GM23338 (cell line): ENCODE measurements at regions not wholly inside any gene's neighbourhood (a gene's known extent, or its start where the extent isn't known, plus 50 kb on each side); places are given as distances from the start of the nearest gene placed in this dataset.

ENCODE experiments used
- ATAC-seq: fragments of 200-7000 bp; cut with Tn5 transposase; 3 replicates; pipeline ENCODE4 v1.9.1; 2020
- DNase-seq: peaks from one replicate; pipeline ENCODE4 v3.0.0-alpha.2; 2015; ENCODE audit warnings: low spot score
- H2AFZ ChIP-seq: fragments of 200-600 bp; sonication (generic); 2 replicates; pipeline ENCODE4 v1.8.0; 2016; ENCODE audit warnings: antibody characterized with exemption, mild to moderate bottlenecking, moderate library complexity
- H3F3A ChIP-seq: fragments of 200-600 bp; sonication (generic); replicated peaks from 2 replicates; pipeline ENCODE4 v1.8.0; 2017; ENCODE audit warnings: antibody characterized with exemption, mixed run types, low read depth
- H3K27ac ChIP-seq: fragments of 200-600 bp; sonication (generic); 2 replicates; pipeline ENCODE4 v1.6.1; 2016; ENCODE audit warnings: low read depth
- H3K27me3 ChIP-seq: fragments of 200-600 bp; sonication (generic); 2 replicates; pipeline ENCODE4 v1.8.0; 2016; ENCODE audit warnings: mild to moderate bottlenecking, mixed run types, moderate library complexity; ENCODE audit not compliant: insufficient read depth
- H3K36me3 ChIP-seq: fragments of 200-600 bp; sonication (generic); 2 replicates; pipeline ENCODE4 v1.8.0; 2016; ENCODE audit warnings: mild to moderate bottlenecking; ENCODE audit not compliant: insufficient read depth
- H3K4me1 ChIP-seq: fragments of 200-600 bp; sonication (generic); 2 replicates; pipeline ENCODE4 v1.8.0; 2016; ENCODE audit warnings: mild to moderate bottlenecking, moderate library complexity; ENCODE audit not compliant: insufficient read depth
- H3K4me2 ChIP-seq: fragments of 200-600 bp; sonication (generic); 2 replicates; pipeline ENCODE4 v1.7.1; 2017; ENCODE audit warnings: mixed run types
- H3K4me3 ChIP-seq: fragments of 200-600 bp; sonication (generic); 2 replicates; pipeline ENCODE4 v1.6.1; 2016; ENCODE audit warnings: mixed run types
- H3K79me2 ChIP-seq: fragments of 200-600 bp; sonication (generic); replicated peaks from 2 replicates; pipeline ENCODE4 v1.8.0; 2017; ENCODE audit warnings: mild to moderate bottlenecking; ENCODE audit not compliant: insufficient read depth
- H3K9me2 ChIP-seq: fragments of 200-600 bp; sonication (generic); 2 replicates; pipeline ENCODE4 v1.8.0; 2017; ENCODE audit not compliant: insufficient read depth
- H4K20me1 ChIP-seq: fragments of 200-600 bp; sonication (generic); replicated peaks from 2 replicates; pipeline ENCODE4 v1.8.0; 2017; ENCODE audit warnings: mild to moderate bottlenecking; ENCODE audit not compliant: insufficient read depth
- H3K27ac Mint-ChIP-seq: 2 replicates; pipeline ENCODE4 v1.8.0; 2020; ENCODE audit warnings: inconsistent platforms, mild to moderate bottlenecking, moderate library complexity, mixed read lengths
- H3K27me3 Mint-ChIP-seq: 3 replicates; pipeline ENCODE4 v1.8.0; 2022; ENCODE audit warnings: low read depth, mild to moderate bottlenecking, moderate library complexity, mixed read lengths, inconsistent platforms; ENCODE audit not compliant: insufficient read depth, poor library complexity
- H3K36me3 Mint-ChIP-seq: 3 replicates; pipeline ENCODE4 v1.8.0; 2021; ENCODE audit warnings: low read depth, mild to moderate bottlenecking, inconsistent platforms, moderate library complexity, mixed read lengths
- H3K4me1 Mint-ChIP-seq: 3 replicates; pipeline ENCODE4 v1.8.0; 2020; ENCODE audit warnings: mild to moderate bottlenecking, inconsistent platforms, mixed read lengths
- H3K4me3 Mint-ChIP-seq: 3 replicates; pipeline ENCODE4 v1.8.0; 2021; ENCODE audit warnings: moderate library complexity, mild to moderate bottlenecking, inconsistent platforms, mixed read lengths
- H3K9me3 Mint-ChIP-seq: 3 replicates; pipeline ENCODE4 v1.8.0; 2020; ENCODE audit warnings: moderate library complexity, mild to moderate bottlenecking, inconsistent platforms, mixed read lengths
- CREB1 ChIP-seq: fragments of 250-450 bp; sonication (Bioruptor Pico); IDR thresholded peaks from 2 replicates; pipeline ENCODE4 v1.5.0; 2020; ENCODE audit warnings: low read depth, mild to moderate bottlenecking, moderate library complexity
- JUNB ChIP-seq: IDR thresholded peaks from one replicate; pipeline ENCODE4 v1.6.1; 2016; ENCODE audit warnings: antibody characterized with exemption; ENCODE audit not compliant: unreplicated experiment
- NANOG ChIP-seq: IDR thresholded peaks from 2 replicates; pipeline ENCODE4 v1.6.1; 2016; ENCODE audit warnings: antibody characterized with exemption, borderline replicate concordance
- POLR2AphosphoS5 ChIP-seq: IDR thresholded peaks from 2 replicates; pipeline ENCODE4 v1.6.1; 2016; ENCODE audit warnings: antibody characterized with exemption, low read depth
- ZNF114 ChIP-seq: fragments of 250-450 bp; sonication (Bioruptor Pico); IDR thresholded peaks from 2 replicates; pipeline ENCODE4 v1.5.0; 2020; ENCODE audit warnings: mild to moderate bottlenecking, moderate library complexity
- ZNF331 ChIP-seq: fragments of 250-450 bp; sonication (Bioruptor Pico); IDR thresholded peaks from 2 replicates; pipeline ENCODE4 v1.5.0; 2020; ENCODE audit warnings: low read depth, mild to moderate bottlenecking, moderate library complexity
- TF ChIP-seq, protein P1 (sequence below): IDR thresholded peaks from 2 replicates; pipeline ENCODE4 v1.6.1; 2016; ENCODE audit warnings: antibody characterized with exemption
- TF ChIP-seq, protein P2 (sequence below): IDR thresholded peaks from one replicate; pipeline ENCODE4 v1.6.1; 2018; ENCODE audit warnings: antibody characterized with exemption; ENCODE audit not compliant: unreplicated experiment
- TF ChIP-seq, protein P3 (sequence below): fragments of 250-450 bp; sonication (Bioruptor Pico); IDR thresholded peaks from 2 replicates; pipeline ENCODE4 v1.5.0; 2020; ENCODE audit warnings: mild to moderate bottlenecking, moderate library complexity

DNA sequence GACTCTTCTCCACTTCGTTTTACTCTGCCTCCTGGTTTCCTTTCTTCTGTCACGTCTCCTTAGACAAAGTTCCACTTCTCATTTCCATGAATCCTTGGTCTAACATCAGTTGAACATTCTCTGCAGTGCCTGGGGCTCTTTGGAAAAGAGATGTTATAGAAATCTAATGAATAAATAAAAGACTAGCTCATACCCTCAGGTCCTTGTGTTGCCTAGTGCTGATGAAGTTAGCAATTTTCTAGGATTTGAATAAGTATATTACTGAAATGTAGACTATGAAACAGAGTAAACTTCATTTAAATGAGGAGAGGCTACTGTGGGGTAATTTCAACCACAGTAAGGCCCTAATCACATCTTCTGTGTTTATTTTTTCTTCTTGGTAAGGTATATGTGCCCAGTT, 146.9 kb upstream of the CADPS start (continued):
- TF ChIP-seq, protein P1, sequence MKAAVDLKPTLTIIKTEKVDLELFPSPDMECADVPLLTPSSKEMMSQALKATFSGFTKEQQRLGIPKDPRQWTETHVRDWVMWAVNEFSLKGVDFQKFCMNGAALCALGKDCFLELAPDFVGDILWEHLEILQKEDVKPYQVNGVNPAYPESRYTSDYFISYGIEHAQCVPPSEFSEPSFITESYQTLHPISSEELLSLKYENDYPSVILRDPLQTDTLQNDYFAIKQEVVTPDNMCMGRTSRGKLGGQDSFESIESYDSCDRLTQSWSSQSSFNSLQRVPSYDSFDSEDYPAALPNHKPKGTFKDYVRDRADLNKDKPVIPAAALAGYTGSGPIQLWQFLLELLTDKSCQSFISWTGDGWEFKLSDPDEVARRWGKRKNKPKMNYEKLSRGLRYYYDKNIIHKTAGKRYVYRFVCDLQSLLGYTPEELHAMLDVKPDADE = no peak
- TF ChIP-seq, protein P2, sequence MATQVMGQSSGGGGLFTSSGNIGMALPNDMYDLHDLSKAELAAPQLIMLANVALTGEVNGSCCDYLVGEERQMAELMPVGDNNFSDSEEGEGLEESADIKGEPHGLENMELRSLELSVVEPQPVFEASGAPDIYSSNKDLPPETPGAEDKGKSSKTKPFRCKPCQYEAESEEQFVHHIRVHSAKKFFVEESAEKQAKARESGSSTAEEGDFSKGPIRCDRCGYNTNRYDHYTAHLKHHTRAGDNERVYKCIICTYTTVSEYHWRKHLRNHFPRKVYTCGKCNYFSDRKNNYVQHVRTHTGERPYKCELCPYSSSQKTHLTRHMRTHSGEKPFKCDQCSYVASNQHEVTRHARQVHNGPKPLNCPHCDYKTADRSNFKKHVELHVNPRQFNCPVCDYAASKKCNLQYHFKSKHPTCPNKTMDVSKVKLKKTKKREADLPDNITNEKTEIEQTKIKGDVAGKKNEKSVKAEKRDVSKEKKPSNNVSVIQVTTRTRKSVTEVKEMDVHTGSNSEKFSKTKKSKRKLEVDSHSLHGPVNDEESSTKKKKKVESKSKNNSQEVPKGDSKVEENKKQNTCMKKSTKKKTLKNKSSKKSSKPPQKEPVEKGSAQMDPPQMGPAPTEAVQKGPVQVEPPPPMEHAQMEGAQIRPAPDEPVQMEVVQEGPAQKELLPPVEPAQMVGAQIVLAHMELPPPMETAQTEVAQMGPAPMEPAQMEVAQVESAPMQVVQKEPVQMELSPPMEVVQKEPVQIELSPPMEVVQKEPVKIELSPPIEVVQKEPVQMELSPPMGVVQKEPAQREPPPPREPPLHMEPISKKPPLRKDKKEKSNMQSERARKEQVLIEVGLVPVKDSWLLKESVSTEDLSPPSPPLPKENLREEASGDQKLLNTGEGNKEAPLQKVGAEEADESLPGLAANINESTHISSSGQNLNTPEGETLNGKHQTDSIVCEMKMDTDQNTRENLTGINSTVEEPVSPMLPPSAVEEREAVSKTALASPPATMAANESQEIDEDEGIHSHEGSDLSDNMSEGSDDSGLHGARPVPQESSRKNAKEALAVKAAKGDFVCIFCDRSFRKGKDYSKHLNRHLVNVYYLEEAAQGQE = no peak
- no peak for TF ChIP-seq JUNB

DNA sequence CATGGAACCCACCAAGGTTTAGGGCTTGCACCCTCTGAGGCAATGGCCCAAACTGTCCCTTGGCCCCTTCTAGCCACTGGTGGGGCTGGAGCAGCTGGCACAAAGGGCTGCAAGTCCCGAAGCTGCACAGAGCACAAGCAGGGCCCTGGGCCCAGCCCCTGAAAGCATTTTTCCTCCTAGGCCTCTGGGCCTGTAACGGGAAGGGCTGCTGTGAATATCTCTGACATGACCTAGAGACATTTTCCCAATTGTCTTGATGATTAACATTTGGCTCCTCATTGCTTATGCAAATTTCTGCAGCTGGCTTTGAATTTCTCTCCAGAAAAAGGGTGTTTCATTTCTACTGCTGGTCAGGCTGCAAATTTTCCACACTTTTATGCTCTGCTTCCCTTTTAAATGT, 151.5 kb upstream of the CADPS start:
- H3F3A ChIP-seq = no peaks in the 10 kb centered on the region
- H3K27me3 Mint-ChIP-seq = no peaks in the 10 kb centered on the region
- H3K4me3 Mint-ChIP-seq = no peak overlapping the region
- H3K27ac Mint-ChIP-seq = no peak overlapping the region
- no peak for ATAC-seq
- no peaks in the 10 kb centered on the region for H3K36me3 ChIP-seq
- no peaks in the 10 kb centered on the region; the same call in 1 of the 2 replicates for H3K9me2 ChIP-seq
- no peak overlapping the region for H3K27ac ChIP-seq
- H3K4me3 ChIP-seq = no peak overlapping the region
- no peak for DNase-seq
- peaks cover 4% of the 10 kb centered on the region; the same call in 1 of the 3 replicates for H3K9me3 Mint-ChIP-seq
- no peaks in the 10 kb centered on the region for H3K79me2 ChIP-seq
- H3K4me2 ChIP-seq = no peak overlapping the region
- 0 out of 2 replicates have a peak, but pooled peaks cover 3% of the 10 kb centered on the region for H3K4me1 ChIP-seq
- H3K4me1 Mint-ChIP-seq = peaks cover 7% of the 10 kb centered on the region
- no peaks in the 10 kb centered on the region for H4K20me1 ChIP-seq
- H3K27me3 ChIP-seq = no peaks in the 10 kb centered on the region
- H2AFZ ChIP-seq = no peak overlapping the region
- H3K36me3 Mint-ChIP-seq = peaks cover 19% of the 10 kb centered on the region
- TF ChIP-seq ZNF331 (CRISPR knock-in tag) (no peak), NANOG (no peak), ZNF114 (CRISPR knock-in tag) (no peak), JUNB (no peak), CREB1 (CRISPR knock-in tag) (no peak), POLR2AphosphoS5 (no peak)
- TF ChIP-seq, protein P3, sequence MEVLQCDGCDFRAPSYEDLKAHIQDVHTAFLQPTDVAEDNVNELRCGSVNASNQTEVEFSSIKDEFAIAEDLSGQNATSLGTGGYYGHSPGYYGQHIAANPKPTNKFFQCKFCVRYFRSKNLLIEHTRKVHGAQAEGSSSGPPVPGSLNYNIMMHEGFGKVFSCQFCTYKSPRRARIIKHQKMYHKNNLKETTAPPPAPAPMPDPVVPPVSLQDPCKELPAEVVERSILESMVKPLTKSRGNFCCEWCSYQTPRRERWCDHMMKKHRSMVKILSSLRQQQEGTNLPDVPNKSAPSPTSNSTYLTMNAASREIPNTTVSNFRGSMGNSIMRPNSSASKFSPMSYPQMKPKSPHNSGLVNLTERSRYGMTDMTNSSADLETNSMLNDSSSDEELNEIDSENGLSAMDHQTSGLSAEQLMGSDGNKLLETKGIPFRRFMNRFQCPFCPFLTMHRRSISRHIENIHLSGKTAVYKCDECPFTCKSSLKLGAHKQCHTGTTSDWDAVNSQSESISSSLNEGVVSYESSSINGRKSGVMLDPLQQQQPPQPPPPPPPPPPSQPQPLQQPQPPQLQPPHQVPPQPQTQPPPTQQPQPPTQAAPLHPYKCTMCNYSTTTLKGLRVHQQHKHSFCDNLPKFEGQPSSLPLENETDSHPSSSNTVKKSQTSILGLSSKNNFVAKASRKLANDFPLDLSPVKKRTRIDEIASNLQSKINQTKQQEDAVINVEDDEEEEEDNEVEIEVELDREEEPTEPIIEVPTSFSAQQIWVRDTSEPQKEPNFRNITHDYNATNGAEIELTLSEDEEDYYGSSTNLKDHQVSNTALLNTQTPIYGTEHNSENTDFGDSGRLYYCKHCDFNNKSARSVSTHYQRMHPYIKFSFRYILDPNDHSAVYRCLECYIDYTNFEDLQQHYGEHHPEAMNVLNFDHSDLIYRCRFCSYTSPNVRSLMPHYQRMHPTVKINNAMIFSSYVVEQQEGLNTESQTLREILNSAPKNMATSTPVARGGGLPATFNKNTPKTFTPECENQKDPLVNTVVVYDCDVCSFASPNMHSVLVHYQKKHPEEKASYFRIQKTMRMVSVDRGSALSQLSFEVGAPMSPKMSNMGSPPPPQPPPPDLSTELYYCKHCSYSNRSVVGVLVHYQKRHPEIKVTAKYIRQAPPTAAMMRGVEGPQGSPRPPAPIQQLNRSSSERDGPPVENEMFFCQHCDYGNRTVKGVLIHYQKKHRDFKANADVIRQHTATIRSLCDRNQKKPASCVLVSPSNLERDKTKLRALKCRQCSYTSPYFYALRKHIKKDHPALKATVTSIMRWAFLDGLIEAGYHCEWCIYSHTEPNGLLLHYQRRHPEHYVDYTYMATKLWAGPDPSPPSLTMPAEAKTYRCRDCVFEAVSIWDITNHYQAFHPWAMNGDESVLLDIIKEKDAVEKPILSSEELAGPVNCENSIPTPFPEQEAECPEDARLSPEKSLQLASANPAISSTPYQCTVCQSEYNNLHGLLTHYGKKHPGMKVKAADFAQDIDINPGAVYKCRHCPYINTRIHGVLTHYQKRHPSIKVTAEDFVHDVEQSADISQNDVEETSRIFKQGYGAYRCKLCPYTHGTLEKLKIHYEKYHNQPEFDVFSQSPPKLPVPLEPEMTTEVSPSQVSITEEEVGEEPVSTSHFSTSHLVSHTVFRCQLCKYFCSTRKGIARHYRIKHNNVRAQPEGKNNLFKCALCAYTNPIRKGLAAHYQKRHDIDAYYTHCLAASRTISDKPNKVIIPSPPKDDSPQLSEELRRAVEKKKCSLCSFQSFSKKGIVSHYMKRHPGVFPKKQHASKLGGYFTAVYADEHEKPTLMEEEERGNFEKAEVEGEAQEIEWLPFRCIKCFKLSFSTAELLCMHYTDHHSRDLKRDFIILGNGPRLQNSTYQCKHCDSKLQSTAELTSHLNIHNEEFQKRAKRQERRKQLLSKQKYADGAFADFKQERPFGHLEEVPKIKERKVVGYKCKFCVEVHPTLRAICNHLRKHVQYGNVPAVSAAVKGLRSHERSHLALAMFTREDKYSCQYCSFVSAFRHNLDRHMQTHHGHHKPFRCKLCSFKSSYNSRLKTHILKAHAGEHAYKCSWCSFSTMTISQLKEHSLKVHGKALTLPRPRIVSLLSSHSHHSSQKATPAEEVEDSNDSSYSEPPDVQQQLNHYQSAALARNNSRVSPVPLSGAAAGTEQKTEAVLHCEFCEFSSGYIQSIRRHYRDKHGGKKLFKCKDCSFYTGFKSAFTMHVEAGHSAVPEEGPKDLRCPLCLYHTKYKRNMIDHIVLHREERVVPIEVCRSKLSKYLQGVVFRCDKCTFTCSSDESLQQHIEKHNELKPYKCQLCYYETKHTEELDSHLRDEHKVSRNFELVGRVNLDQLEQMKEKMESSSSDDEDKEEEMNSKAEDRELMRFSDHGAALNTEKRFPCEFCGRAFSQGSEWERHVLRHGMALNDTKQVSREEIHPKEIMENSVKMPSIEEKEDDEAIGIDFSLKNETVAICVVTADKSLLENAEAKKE (CRISPR knock-in tag) = no peak
- TF ChIP-seq, protein P2 = no peak
- TF ChIP-seq, protein P1 = no peak
